Right lobe of liver (tissue), 4 donors: ENCODE measurements at regions not wholly inside any gene's neighbourhood (a gene's known extent, or its start where the extent isn't known, plus 50 kb on each side); places are given as distances from the start of the nearest gene placed in this dataset.

Experiments
- POLR2A ChIP-seq: fragments of 450-650 bp; IDR thresholded peaks from one replicate; pipeline ENCODE4 v1.6.1; 2017; ENCODE audit warnings: antibody characterized with exemption, mild to moderate bottlenecking
- TF ChIP-seq, protein P1 (sequence below), 4 donors: fragments of 200-600 bp in 3 of 4; fragments of 450-650 bp in 1 of 4; IDR thresholded peaks; one replicate each; pipeline versions ENCODE4 v1.5.1 to v1.8.0; 2016 to 2022; ENCODE audit warnings: antibody characterized with exemption in 4 of 4, mild to moderate bottlenecking in 2 of 4
- donor health status: DM: no; HTN: no; CAD: no.
- donor health status: DM: no; HTN: no; CAD: no.
- donor health status: DM: no; HTN: yes; CAD: no.

DNA sequence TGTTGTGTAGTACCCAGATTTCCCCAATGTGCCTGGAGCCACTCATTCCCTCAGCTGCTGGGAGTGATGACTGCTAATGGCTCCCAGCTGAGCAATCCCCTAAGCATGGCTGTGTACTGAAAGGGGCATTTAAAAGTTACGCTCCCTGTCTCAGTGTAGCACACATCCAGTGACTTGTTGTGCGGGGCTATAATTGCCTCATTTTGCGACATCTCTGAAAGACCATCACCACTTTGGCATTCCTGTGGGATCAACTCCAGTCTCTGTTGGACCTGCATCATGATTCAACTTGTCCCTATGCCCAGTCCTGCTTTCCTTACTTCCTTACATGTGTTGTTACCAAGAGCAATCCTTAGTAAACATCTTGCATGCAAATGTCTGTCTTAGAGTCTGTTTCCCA lies 201.2 kb upstream of the MPDZ start:
- TF ChIP-seq, protein P1, sequence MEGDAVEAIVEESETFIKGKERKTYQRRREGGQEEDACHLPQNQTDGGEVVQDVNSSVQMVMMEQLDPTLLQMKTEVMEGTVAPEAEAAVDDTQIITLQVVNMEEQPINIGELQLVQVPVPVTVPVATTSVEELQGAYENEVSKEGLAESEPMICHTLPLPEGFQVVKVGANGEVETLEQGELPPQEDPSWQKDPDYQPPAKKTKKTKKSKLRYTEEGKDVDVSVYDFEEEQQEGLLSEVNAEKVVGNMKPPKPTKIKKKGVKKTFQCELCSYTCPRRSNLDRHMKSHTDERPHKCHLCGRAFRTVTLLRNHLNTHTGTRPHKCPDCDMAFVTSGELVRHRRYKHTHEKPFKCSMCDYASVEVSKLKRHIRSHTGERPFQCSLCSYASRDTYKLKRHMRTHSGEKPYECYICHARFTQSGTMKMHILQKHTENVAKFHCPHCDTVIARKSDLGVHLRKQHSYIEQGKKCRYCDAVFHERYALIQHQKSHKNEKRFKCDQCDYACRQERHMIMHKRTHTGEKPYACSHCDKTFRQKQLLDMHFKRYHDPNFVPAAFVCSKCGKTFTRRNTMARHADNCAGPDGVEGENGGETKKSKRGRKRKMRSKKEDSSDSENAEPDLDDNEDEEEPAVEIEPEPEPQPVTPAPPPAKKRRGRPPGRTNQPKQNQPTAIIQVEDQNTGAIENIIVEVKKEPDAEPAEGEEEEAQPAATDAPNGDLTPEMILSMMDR (IDR thresholded peaks at IDR 0.05): no peak
- no peak for TF ChIP-seq POLR2A
